Progenitor cell of endocrine pancreas (in vitro differentiated cells): ENCODE measurements at regions not wholly inside any gene's neighbourhood (a gene's known extent, or its start where the extent isn't known, plus 50 kb on each side); places are given as distances from the start of the nearest gene placed in this dataset.

ENCODE experiments used
- DNase-seq: peaks from one replicate; pipeline ENCODE4 v3.0.0; 2021; ENCODE audit warnings: low spot score; ENCODE audit not compliant: unreplicated experiment
- H3K27ac Mint-ChIP-seq: 2 replicates; pipeline ENCODE4 v1.8.0; 2021; ENCODE audit warnings: mild to moderate bottlenecking, moderate library complexity, mixed read lengths
- H3K27me3 Mint-ChIP-seq: 2 replicates; pipeline ENCODE4 v1.8.0; 2021; ENCODE audit warnings: mixed read lengths
- H3K36me3 Mint-ChIP-seq: 2 replicates; pipeline ENCODE4 v1.8.0; 2022; ENCODE audit warnings: mixed read lengths; ENCODE audit not compliant: insufficient read depth
- H3K4me1 Mint-ChIP-seq: 2 replicates; pipeline ENCODE4 v1.8.0; 2021; ENCODE audit warnings: low read depth, mixed read lengths
- H3K4me3 Mint-ChIP-seq: 2 replicates; pipeline ENCODE4 v1.8.0; 2021; ENCODE audit warnings: low read depth, mild to moderate bottlenecking, moderate library complexity, mixed read lengths
- H3K9me3 Mint-ChIP-seq: 2 replicates; pipeline ENCODE4 v1.8.0; 2021; ENCODE audit warnings: low read depth, mixed read lengths
- CTCF ChIP-seq: fragments of 200-600 bp; sonication (generic); IDR thresholded peaks from one replicate; pipeline ENCODE4 v1.5.0; 2021; ENCODE audit warnings: antibody characterized with exemption, mild to moderate bottlenecking; ENCODE audit not compliant: unreplicated experiment

GRCh38 chr6:99813565-99813964 is 180.5 kb downstream of the MCHR2 start:
- peaks cover 7% of the 10 kb centered on the region for H3K9me3 Mint-ChIP-seq
- peaks cover 4% of the 10 kb centered on the region for H3K4me1 Mint-ChIP-seq
- DNase-seq: no peak
- no peaks in the 10 kb centered on the region for H3K36me3 Mint-ChIP-seq
- no peak for TF ChIP-seq CTCF
- H3K27me3 Mint-ChIP-seq: peaks cover 10% of the 10 kb centered on the region
- no peak overlapping the region for H3K27ac Mint-ChIP-seq
- H3K4me3 Mint-ChIP-seq: no peak overlapping the region

- Mint-ChIP-seq H3K4me1 (peaks cover 4% of the 10 kb centered on the region), H3K9me3 (peaks cover 7% of the 10 kb centered on the region), H3K27me3 (peaks cover 7% of the 10 kb centered on the region), H3K36me3 (no peaks in the 10 kb centered on the region), H3K4me3 (no peak overlapping the region), H3K27ac (no peak overlapping the region)
- DNase-seq: no peak
- no peak for TF ChIP-seq CTCF
Observed at GRCh38 chr6:99814230-99814928, 179.6 kb downstream of the MCHR2 start.

- no peak overlapping the region for H3K4me3 Mint-ChIP-seq
- TF ChIP-seq CTCF: no peak
- H3K27me3 Mint-ChIP-seq: no peaks in the 10 kb centered on the region
- no peaks in the 10 kb centered on the region for H3K9me3 Mint-ChIP-seq
- H3K4me1 Mint-ChIP-seq: no peaks in the 10 kb centered on the region
- no peak overlapping the region for H3K27ac Mint-ChIP-seq
- no peaks in the 10 kb centered on the region for H3K36me3 Mint-ChIP-seq
- no peak for DNase-seq
Observed at GRCh38 chr6:99816795-99817194, 177.2 kb downstream of the MCHR2 start.

DNA sequence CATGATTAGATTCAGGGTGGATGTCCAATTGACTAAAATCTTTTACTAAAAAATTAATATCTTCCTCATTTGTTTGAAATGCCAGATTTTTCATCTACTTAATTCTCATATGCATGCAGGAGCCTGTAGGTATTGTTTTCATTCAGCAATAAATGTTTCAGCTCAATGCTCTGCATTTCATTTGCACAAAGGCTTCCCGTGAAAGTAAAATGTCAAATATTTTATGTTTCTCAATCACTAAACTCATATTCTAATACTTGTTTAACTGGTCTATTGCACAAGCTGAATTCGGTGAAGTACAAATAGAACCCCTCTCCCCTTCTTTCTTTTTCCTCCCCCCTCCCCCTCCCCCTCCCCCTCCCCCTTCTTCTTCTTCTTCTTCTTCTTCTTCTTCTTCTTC is 175.9 kb downstream of the MCHR2 start:
- Mint-ChIP-seq H3K27ac (no peak overlapping the region), H3K9me3 (no peaks in the 10 kb centered on the region), H3K4me3 (no peak overlapping the region), H3K36me3 (no peaks in the 10 kb centered on the region), H3K4me1 (peaks cover 7% of the 10 kb centered on the region), H3K27me3 (no peaks in the 10 kb centered on the region)
- TF ChIP-seq CTCF: no peak
- no peak for DNase-seq

DNA sequence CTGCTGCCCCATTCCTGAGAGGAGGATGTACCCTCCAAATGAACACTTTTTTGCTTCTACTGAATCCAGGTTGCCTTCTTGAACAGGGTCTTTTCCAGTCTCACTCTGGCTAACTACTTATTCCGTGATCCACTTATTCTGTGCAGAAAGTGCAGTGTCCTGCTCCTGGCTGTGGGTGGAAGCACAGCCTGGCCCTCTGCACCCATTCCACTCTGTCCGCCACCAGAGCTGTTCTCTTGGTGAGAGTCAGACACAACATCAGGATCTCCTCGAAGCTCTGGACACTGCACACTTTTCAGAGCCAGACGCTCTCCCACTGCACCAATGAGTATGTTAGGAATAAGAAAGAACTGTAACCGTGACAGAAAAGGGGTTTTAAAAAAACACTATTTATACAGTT is 174.2 kb downstream of the MCHR2 start:
- H3K36me3 Mint-ChIP-seq: no peaks in the 10 kb centered on the region
- no peak overlapping the region for H3K4me3 Mint-ChIP-seq
- no peak overlapping the region for H3K27ac Mint-ChIP-seq
- no peak for TF ChIP-seq CTCF
- no peaks in the 10 kb centered on the region for H3K9me3 Mint-ChIP-seq
- H3K4me1 Mint-ChIP-seq: peaks cover 9% of the 10 kb centered on the region
- H3K27me3 Mint-ChIP-seq: no peaks in the 10 kb centered on the region
- DNase-seq: no peak
